K562 (cell line): ENCODE measurements at regions not wholly inside any gene's neighbourhood (a gene's known extent, or its start where the extent isn't known, plus 50 kb on each side); places are given as distances from the start of the nearest gene placed in this dataset.

Source experiments
- CTCF ChIP-seq, 3 experiments: IDR thresholded peaks in 2 of 3; conservative IDR thresholded peaks in 1 of 3; 2 replicates each; pipeline ENCODE4 v1.5.1; 2011 to 2012; ENCODE audit warnings: low read length in 3 of 3, mild to moderate bottlenecking in 3 of 3, control low read depth in 2 of 3, improper control_type of control experiment in 1 of 3, inconsistent platforms in 1 of 3, low read depth in 1 of 3, mixed read lengths in 1 of 3, moderate library complexity in 1 of 3; ENCODE audit not compliant: insufficient read depth in 2 of 3
- ZC3H11A ChIP-seq: IDR thresholded peaks from 2 replicates; pipeline ENCODE4 v1.6.1; 2012; ENCODE audit warnings: low read depth, low read length, improper control_type of control experiment

GRCh38 chr7:97346349-97346748, 228.9 kb downstream of the SDHAF3 start:
- TF ChIP-seq ZC3H11A (no peak), CTCF (IDR thresholded peaks at IDR 0.05 in 2 of 3, conservative IDR thresholded peaks at IDR 0.05 in 1 of 3; ENCODE audit: insufficient read depth in 2 of 3, low read depth in 1 of 3, low read length in 3 of 3) (no peak)
